Peyer's patch (tissue), 4 donors: ENCODE measurements at regions not wholly inside any gene's neighbourhood (a gene's known extent, or its start where the extent isn't known, plus 50 kb on each side); places are given as distances from the start of the nearest gene placed in this dataset.

Experiments
- POLR2A ChIP-seq, 2 donors: fragments of 450-650 bp; IDR thresholded peaks; one replicate each; pipeline ENCODE4 v1.5.1; 2017; ENCODE audit warnings: antibody characterized with exemption in 2 of 2, mild to moderate bottlenecking in 2 of 2, moderate library complexity in 2 of 2
- TF ChIP-seq, protein P1 (sequence below), 6 experiments: fragments of 450-650 bp in 4 of 6; fragments of 200-600 bp in 2 of 6; sonication (generic) in 1 of 6; IDR thresholded peaks; one replicate each; pipeline ENCODE4 v1.5.1; 2017 to 2019; ENCODE audit warnings: antibody characterized with exemption in 6 of 6, mild to moderate bottlenecking in 3 of 6, moderate library complexity in 1 of 6

DNA sequence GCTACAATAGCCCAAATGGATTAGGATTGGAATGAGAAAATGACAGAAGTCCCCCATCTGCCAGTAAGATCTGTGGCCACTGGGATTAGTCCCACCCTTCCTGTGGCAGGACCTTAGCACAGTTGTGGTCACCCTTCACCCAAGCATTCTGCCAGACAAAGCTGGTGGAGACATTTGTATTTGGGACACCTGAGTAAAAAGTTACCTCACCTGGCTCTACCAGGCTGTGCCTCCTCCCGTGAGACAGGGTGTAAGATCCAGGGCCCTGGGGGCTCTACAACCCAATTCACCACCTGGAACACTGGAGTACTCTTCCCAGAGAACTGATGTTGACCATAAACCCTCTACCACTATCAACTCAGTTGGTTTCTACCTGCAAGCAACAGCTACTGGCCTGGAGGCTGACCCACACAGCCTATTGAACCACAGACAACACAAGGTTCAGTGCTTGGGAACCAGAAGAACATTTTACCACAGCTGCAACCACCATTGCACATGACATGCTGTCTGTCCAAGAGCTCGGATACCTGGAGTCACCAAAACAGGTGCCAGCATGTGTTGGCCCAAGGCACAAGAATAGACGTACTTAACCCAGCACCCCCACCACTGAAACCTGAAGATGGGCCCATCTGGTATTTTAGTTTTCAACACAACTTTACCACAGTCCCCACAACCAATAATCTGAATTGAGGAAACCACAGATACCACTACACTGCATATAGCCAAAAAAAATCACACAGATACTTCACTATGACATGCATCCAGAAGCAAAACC is 1686.7 kb downstream of the SI start:
- no peak for TF ChIP-seq POLR2A (IDR thresholded peaks at IDR 0.05)
- TF ChIP-seq, protein P1, sequence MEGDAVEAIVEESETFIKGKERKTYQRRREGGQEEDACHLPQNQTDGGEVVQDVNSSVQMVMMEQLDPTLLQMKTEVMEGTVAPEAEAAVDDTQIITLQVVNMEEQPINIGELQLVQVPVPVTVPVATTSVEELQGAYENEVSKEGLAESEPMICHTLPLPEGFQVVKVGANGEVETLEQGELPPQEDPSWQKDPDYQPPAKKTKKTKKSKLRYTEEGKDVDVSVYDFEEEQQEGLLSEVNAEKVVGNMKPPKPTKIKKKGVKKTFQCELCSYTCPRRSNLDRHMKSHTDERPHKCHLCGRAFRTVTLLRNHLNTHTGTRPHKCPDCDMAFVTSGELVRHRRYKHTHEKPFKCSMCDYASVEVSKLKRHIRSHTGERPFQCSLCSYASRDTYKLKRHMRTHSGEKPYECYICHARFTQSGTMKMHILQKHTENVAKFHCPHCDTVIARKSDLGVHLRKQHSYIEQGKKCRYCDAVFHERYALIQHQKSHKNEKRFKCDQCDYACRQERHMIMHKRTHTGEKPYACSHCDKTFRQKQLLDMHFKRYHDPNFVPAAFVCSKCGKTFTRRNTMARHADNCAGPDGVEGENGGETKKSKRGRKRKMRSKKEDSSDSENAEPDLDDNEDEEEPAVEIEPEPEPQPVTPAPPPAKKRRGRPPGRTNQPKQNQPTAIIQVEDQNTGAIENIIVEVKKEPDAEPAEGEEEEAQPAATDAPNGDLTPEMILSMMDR (IDR thresholded peaks at IDR 0.05), result no peak
